HCT116 (cell line): ENCODE measurements at regions not wholly inside any gene's neighbourhood (a gene's known extent, or its start where the extent isn't known, plus 50 kb on each side); places are given as distances from the start of the nearest gene placed in this dataset.

Experiments
- ATAC-seq: fragments of 200-7000 bp; cut with Tn5 transposase; 2 replicates; pipeline ENCODE4 v1.9.1; 2020; ENCODE audit warnings: mild to moderate bottlenecking, moderate library complexity
- BruUV-seq: library from RNA; stranded (reverse); fragments of 400-500 nt; replicated peaks from 2 replicates; lab custom pipeline; 2021; lab: Mats Ljungman, UMichigan
- CTCF ChIA-PET: fragments of 300-600 bp; sonication (Branson Sonifier 250); formaldehyde crosslinking; loops from one replicate; lab custom pipeline; 2021; ENCODE audit warnings: antibody characterized with exemption; lab: Charles Lee
- POLR2A ChIA-PET: fragments of 300-600, 350-600 bp; sonication (Branson Sonifier 250); formaldehyde crosslinking; loops from one replicate; lab custom pipeline; 2021; ENCODE audit warnings: antibody characterized with exemption; lab: Charles Lee
- RAD21 ChIA-PET, 2 experiments: fragments of 300-600 bp; sonication (Branson Sonifier 250); formaldehyde crosslinking; loops; one replicate each; lab custom pipeline; 2023; ENCODE audit warnings: low total read pairs in 2 of 2; ENCODE audit not compliant: uncharacterized antibody in 2 of 2, unreplicated experiment in 2 of 2, low non-redundant PET in 1 of 2; lab: Charles Lee
- DNase-seq: peaks from one replicate; pipeline ENCODE4 v3.0.0-alpha.2; 2010; ENCODE audit warnings: low read depth, low spot score
- H2AFZ ChIP-seq: fragments of 200-600 bp; shearing (Covaris generic), sonication (generic); 2 replicates; pipeline ENCODE4 v1.6.1; 2017; ENCODE audit warnings: low read depth, mixed run types, mixed read lengths, antibody characterized with exemption, low read length; ENCODE audit not compliant: poor library complexity, severe bottlenecking
- H3K27ac ChIP-seq: 2 replicates; pipeline ENCODE4 v1.5.1; 2012; ENCODE audit warnings: low read depth, low read length
- H3K27me3 ChIP-seq: fragments of 200-600 bp; sonication (generic); 2 replicates; pipeline ENCODE4 v1.6.1; 2016; ENCODE audit warnings: mixed run types, low read length, mixed read lengths; ENCODE audit not compliant: insufficient read depth
- H3K36me3 ChIP-seq, 2 experiments: fragments of 200-500 bp in 1 of 2; fragments of 200-600 bp in 1 of 2; sonication (Bioruptor generic) in 1 of 2; sonication (generic) in 1 of 2; 2 replicates each; pipeline versions ENCODE4 v1.5.1 to v1.6.1; 2014 to 2016; ENCODE audit warnings: low read length in 2 of 2, inconsistent platforms in 1 of 2, mixed read lengths in 1 of 2, mixed run types in 1 of 2; ENCODE audit not compliant: insufficient read depth in 2 of 2, control insufficient read depth in 1 of 2
- H3K4me1 ChIP-seq, 2 experiments: fragments of 200-600 bp in 1 of 2; sonication (generic) in 1 of 2; 2 replicates each; pipeline versions ENCODE4 v1.5.1 to v1.6.1; 2012 to 2017; ENCODE audit warnings: low read length in 2 of 2, inconsistent platforms in 1 of 2, mild to moderate bottlenecking in 1 of 2, mixed read lengths in 1 of 2, mixed run types in 1 of 2, moderate library complexity in 1 of 2; ENCODE audit not compliant: insufficient read depth in 2 of 2, control insufficient read depth in 1 of 2
- H3K4me2 ChIP-seq: fragments of 200-600 bp; sonication (generic); 2 replicates; pipeline ENCODE4 v1.6.1; 2017; ENCODE audit warnings: mixed run types, low read length, mixed read lengths
- H3K4me3 ChIP-seq, 2 experiments: fragments of 200-600 bp in 1 of 2; sonication (generic) in 1 of 2; replicated peaks in 1 of 2; 2 replicates each; pipeline ENCODE4 v1.5.1; 2011 to 2016; ENCODE audit warnings: low read length in 2 of 2, control low read depth in 1 of 2, low read depth in 1 of 2, mild to moderate bottlenecking in 1 of 2, mixed read lengths in 1 of 2, mixed run types in 1 of 2
- H3K79me2 ChIP-seq: fragments of 200-600 bp; sonication (generic); 2 replicates; pipeline ENCODE4 v1.6.1; 2017; ENCODE audit warnings: mild to moderate bottlenecking, mixed run types, low read length, moderate library complexity, mixed read lengths; ENCODE audit not compliant: insufficient read depth
- H3K9ac ChIP-seq: fragments of 200-600 bp; sonication (generic); 2 replicates; pipeline ENCODE4 v1.6.1; 2016; ENCODE audit warnings: low read length, mixed read lengths
- H3K9me2 ChIP-seq: fragments of 200-600 bp; sonication (generic), shearing (Covaris generic); 2 replicates; pipeline ENCODE4 v1.6.1; 2017; ENCODE audit warnings: mixed run types, mild to moderate bottlenecking, moderate library complexity; ENCODE audit not compliant: insufficient read depth
- H3K9me3 ChIP-seq, 2 experiments: fragments of 200-500 bp in 1 of 2; fragments of 200-600 bp in 1 of 2; sonication (Bioruptor generic) in 1 of 2; sonication (generic) in 1 of 2; 2 replicates each; pipeline ENCODE4 v1.6.1; 2014 to 2017; ENCODE audit warnings: low read length in 2 of 2, mixed read lengths in 2 of 2, inconsistent platforms in 1 of 2, low read depth in 1 of 2, mild to moderate bottlenecking in 1 of 2, mixed run types in 1 of 2, moderate library complexity in 1 of 2; ENCODE audit not compliant: control insufficient read depth in 1 of 2, insufficient read depth in 1 of 2
- H4K20me1 ChIP-seq: fragments of 200-600 bp; sonication (generic), shearing (Covaris generic); 2 replicates; pipeline ENCODE4 v1.6.1; 2017; ENCODE audit warnings: mixed run types, mild to moderate bottlenecking, moderate library complexity; ENCODE audit not compliant: insufficient read depth
- CBX3 ChIP-seq: IDR thresholded peaks from 2 replicates; pipeline ENCODE4 v1.6.1; 2012; ENCODE audit warnings: low read depth
- CEBPB ChIP-seq: IDR thresholded peaks from 2 replicates; pipeline ENCODE4 v1.6.1; 2012; ENCODE audit warnings: low read depth
- EGR1 ChIP-seq: IDR thresholded peaks from 2 replicates; pipeline ENCODE4 v1.6.1; 2012; ENCODE audit warnings: low read depth
- ELF1 ChIP-seq: IDR thresholded peaks from 2 replicates; pipeline ENCODE4 v1.6.1; 2012; ENCODE audit warnings: low read depth, borderline replicate concordance
- EZH2phosphoT487 ChIP-seq: fragments of 200-600 bp; IDR thresholded peaks from 2 replicates; pipeline ENCODE4 v1.6.1; 2018; ENCODE audit warnings: antibody characterized with exemption, borderline replicate concordance
- FOSL1 ChIP-seq: IDR thresholded peaks from 2 replicates; pipeline ENCODE4 v1.6.1; 2012; ENCODE audit warnings: low read depth
- JUND ChIP-seq: IDR thresholded peaks from 2 replicates; pipeline ENCODE4 v1.6.1; 2012
- POLR2A ChIP-seq: IDR thresholded peaks from 2 replicates; pipeline ENCODE4 v1.7.0; 2011; ENCODE audit warnings: borderline replicate concordance; ENCODE audit not compliant: insufficient read depth, insufficient read length; ENCODE audit errors: extremely low read depth
- POLR2AphosphoS5 ChIP-seq: IDR thresholded peaks from 2 replicates; pipeline ENCODE4 v1.6.1; 2011; ENCODE audit warnings: mild to moderate bottlenecking, low read depth, low read length, moderate library complexity
- RAD21 ChIP-seq: IDR thresholded peaks from 2 replicates; pipeline ENCODE4 v1.6.1; 2012; ENCODE audit warnings: low read depth, mild to moderate bottlenecking
- SP1 ChIP-seq: IDR thresholded peaks from 2 replicates; pipeline ENCODE4 v1.6.1; 2012; ENCODE audit warnings: low read depth
- SRF ChIP-seq: IDR thresholded peaks from 2 replicates; pipeline ENCODE4 v1.6.1; 2012; ENCODE audit warnings: low read depth
- ZFX ChIP-seq: fragments of 450-650 bp; IDR thresholded peaks from 2 replicates; pipeline ENCODE4 v1.6.1; 2017
- ZNF274 ChIP-seq: fragments of 200-500 bp; sonication (Bioruptor generic); IDR thresholded peaks from 2 replicates; pipeline ENCODE4 v1.6.1; 2014; ENCODE audit warnings: mild to moderate bottlenecking, low read depth, low read length, inconsistent platforms
- intact Hi-C: fragments of 100-400 bp; cut with micrococcal nuclease; formaldehyde crosslinking; loops from 2 replicates; pipeline ENCODE4 v1.10.0; 2022
- TF ChIP-seq, protein P1 (sequence below): IDR thresholded peaks from 2 replicates; pipeline ENCODE4 v1.6.1; 2012; ENCODE audit warnings: low read depth
- TF ChIP-seq, protein P2 (sequence below), 3 experiments: fragments of 200-600 bp in 1 of 3; sonication (generic) in 1 of 3; IDR thresholded peaks in 2 of 3; conservative IDR thresholded peaks in 1 of 3; 2 replicates each; pipeline ENCODE4 v1.5.1; 2012 to 2017; ENCODE audit warnings: low read depth in 2 of 3, low read length in 2 of 3, antibody characterized with exemption in 1 of 3, borderline replicate concordance in 1 of 3, control low read depth in 1 of 3, mild to moderate bottlenecking in 1 of 3, mixed read lengths in 1 of 3, mixed run types in 1 of 3, moderate library complexity in 1 of 3; ENCODE audit not compliant: insufficient read depth in 1 of 3

DNA sequence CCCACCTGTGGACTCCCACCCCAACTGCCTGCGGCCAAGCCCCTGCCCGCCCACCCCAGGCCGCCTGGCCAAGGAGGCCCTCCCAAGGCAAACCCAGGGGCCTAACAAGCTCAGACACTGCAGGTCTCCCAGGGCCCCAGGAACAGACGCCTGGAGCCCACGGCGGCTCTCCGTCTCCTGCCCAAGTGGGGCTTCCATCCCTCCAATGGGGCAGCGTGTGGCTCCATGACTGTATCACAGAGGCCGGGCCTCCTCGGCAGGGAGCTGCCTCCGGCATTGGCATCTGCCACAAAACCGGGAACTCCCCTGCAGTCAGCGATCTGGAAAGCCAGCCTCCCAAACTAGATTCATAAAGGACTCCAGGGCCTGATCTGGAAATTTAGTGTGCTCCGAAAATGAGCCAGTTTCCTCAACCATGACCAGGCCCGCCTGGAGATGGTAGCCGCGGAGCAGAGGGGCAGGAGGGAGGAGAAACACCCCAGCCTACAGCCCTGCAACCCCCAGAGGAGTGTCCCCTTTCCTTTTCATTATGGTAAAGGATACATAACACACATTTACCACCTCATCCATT lies 148.3 kb upstream of the IQSEC1 start (continued):
- TF ChIP-seq, protein P1, sequence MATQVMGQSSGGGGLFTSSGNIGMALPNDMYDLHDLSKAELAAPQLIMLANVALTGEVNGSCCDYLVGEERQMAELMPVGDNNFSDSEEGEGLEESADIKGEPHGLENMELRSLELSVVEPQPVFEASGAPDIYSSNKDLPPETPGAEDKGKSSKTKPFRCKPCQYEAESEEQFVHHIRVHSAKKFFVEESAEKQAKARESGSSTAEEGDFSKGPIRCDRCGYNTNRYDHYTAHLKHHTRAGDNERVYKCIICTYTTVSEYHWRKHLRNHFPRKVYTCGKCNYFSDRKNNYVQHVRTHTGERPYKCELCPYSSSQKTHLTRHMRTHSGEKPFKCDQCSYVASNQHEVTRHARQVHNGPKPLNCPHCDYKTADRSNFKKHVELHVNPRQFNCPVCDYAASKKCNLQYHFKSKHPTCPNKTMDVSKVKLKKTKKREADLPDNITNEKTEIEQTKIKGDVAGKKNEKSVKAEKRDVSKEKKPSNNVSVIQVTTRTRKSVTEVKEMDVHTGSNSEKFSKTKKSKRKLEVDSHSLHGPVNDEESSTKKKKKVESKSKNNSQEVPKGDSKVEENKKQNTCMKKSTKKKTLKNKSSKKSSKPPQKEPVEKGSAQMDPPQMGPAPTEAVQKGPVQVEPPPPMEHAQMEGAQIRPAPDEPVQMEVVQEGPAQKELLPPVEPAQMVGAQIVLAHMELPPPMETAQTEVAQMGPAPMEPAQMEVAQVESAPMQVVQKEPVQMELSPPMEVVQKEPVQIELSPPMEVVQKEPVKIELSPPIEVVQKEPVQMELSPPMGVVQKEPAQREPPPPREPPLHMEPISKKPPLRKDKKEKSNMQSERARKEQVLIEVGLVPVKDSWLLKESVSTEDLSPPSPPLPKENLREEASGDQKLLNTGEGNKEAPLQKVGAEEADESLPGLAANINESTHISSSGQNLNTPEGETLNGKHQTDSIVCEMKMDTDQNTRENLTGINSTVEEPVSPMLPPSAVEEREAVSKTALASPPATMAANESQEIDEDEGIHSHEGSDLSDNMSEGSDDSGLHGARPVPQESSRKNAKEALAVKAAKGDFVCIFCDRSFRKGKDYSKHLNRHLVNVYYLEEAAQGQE: no peak
- TF ChIP-seq POLR2A (no peak), POLR2AphosphoS5 (no peak), EZH2phosphoT487 (no peak), ELF1 (no peak), CEBPB (no peak), ZFX (no peak)

DNA sequence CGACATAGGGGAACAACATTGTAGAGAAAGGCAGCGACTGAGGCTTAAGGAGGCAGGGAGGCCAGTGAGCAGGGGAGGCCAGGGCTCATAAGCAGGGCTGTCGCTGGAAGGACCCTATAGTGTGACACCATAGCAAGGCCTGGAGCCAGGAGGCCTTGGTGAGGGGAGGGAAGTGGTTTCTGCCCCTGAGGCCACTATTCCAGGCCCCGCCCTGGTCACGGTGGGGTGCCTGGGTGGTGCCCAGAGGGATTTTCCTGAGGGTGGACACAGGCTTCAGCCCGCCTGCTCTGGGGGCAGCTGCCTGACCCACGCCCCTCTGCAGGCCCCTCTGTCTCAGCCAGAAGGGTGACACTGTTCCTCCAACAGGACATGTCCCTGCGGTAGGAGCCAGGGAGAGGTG lies 147.8 kb upstream of the IQSEC1 start:
- CTCF ChIA-PET: no interaction called here
- no peaks in the 10 kb centered on the region for H4K20me1 ChIP-seq
- no peak overlapping the region for H3K27ac ChIP-seq

More for the DNA sequence above, 147.8 kb upstream of the IQSEC1 start:
- Histone ChIP-seq H3K9ac (no peak overlapping the region), H3K36me3 (no peaks in the 10 kb centered on the region), H3K79me2 (no peaks in the 10 kb centered on the region), H3K9me3 (no peaks in the 10 kb centered on the region), H2AFZ (no peak overlapping the region), H3K4me3 (no peak overlapping the region), H3K4me1 (peaks cover 14 to 36% of the 10 kb centered on the region in 2 experiments), H3K27me3 (no peaks in the 10 kb centered on the region), H3K4me2 (no peak overlapping the region), H3K9me2 (no peaks in the 10 kb centered on the region)
- TF ChIP-seq EZH2phosphoT487: no peak
- TF ChIP-seq POLR2AphosphoS5: no peak
- TF ChIP-seq CBX3: no peak
- TF ChIP-seq EGR1: no peak
- no peak for TF ChIP-seq JUND
- TF ChIP-seq SRF: no peak
- no peak for TF ChIP-seq FOSL1
- no peak for TF ChIP-seq RAD21
- TF ChIP-seq CEBPB: no peak
- no peak for TF ChIP-seq SP1
- TF ChIP-seq, protein P2, sequence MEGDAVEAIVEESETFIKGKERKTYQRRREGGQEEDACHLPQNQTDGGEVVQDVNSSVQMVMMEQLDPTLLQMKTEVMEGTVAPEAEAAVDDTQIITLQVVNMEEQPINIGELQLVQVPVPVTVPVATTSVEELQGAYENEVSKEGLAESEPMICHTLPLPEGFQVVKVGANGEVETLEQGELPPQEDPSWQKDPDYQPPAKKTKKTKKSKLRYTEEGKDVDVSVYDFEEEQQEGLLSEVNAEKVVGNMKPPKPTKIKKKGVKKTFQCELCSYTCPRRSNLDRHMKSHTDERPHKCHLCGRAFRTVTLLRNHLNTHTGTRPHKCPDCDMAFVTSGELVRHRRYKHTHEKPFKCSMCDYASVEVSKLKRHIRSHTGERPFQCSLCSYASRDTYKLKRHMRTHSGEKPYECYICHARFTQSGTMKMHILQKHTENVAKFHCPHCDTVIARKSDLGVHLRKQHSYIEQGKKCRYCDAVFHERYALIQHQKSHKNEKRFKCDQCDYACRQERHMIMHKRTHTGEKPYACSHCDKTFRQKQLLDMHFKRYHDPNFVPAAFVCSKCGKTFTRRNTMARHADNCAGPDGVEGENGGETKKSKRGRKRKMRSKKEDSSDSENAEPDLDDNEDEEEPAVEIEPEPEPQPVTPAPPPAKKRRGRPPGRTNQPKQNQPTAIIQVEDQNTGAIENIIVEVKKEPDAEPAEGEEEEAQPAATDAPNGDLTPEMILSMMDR (IDR thresholded peaks at IDR 0.05 in 2 of 3, conservative IDR thresholded peaks at IDR 0.05 in 1 of 3; ENCODE audit: borderline replicate concordance in 1 of 3, insufficient read depth in 1 of 3, low read depth in 2 of 3, low read length in 2 of 3): no peak
- no peak for TF ChIP-seq POLR2A
- no peak for TF ChIP-seq ZNF274
- no peak for DNase-seq
- ChIA-PET POLR2A (no interaction called here), RAD21 (no interaction called here)
- ATAC-seq: no peak
- BruUV-seq: no TSS peak
- intact Hi-C loops: no loop called here
